Tibial nerve (tissue), 4 donors: ENCODE measurements at regions not wholly inside any gene's neighbourhood (a gene's known extent, or its start where the extent isn't known, plus 50 kb on each side); places are given as distances from the start of the nearest gene placed in this dataset.

Source experiments
- DNase-seq, 2 donors: peaks; one replicate each; pipeline ENCODE4 v3.0.0-alpha.2; 2019; ENCODE audit warnings: low spot score in 2 of 2
- H3K27ac ChIP-seq, 4 donors: fragments of 200-600 bp; sonication (generic) in 3 of 4; one replicate each; pipeline ENCODE4 v1.5.1; 2017 to 2019; ENCODE audit warnings: mild to moderate bottlenecking in 1 of 4
- H3K27me3 ChIP-seq, 2 donors: fragments of 200-600 bp; sonication (generic) in 1 of 2; one replicate each; pipeline versions ENCODE4 v1.5.1 to v1.6.0; 2017 to 2019
- H3K36me3 ChIP-seq, 3 donors: fragments of 200-600 bp; sonication (generic); one replicate each; pipeline ENCODE4 v1.5.1; 2018 to 2019
- H3K4me1 ChIP-seq, 4 donors: fragments of 200-600 bp; sonication (generic) in 3 of 4; one replicate each; pipeline ENCODE4 v1.5.1; 2017 to 2019
- H3K4me3 ChIP-seq, 4 donors: fragments of 200-600 bp; sonication (generic) in 3 of 4; one replicate each; pipeline ENCODE4 v1.5.1; 2017 to 2019; ENCODE audit warnings: mild to moderate bottlenecking in 1 of 4, moderate library complexity in 1 of 4
- H3K9me3 ChIP-seq, 4 donors: fragments of 200-600 bp; sonication (generic) in 3 of 4; one replicate each; pipeline ENCODE4 v1.5.1; 2017 to 2019
- CTCF ChIP-seq, 5 experiments: fragments of 200-600 bp in 3 of 5; fragments of 450-650 bp in 2 of 5; sonication (generic) in 3 of 5; IDR thresholded peaks; one replicate each; pipeline ENCODE4 v1.5.1; 2016 to 2019; ENCODE audit warnings: antibody characterized with exemption in 5 of 5, mild to moderate bottlenecking in 3 of 5, moderate library complexity in 2 of 5
- EP300 ChIP-seq, 2 donors: sonication (generic); formaldehyde crosslinking; IDR thresholded peaks; one replicate each; pipeline ENCODE4 v1.6.1; 2017; ENCODE audit warnings: antibody characterized with exemption in 2 of 2, mild to moderate bottlenecking in 1 of 2
- POLR2A ChIP-seq, 2 donors: fragments of 450-650 bp; IDR thresholded peaks; one replicate each; pipeline ENCODE4 v1.6.1; 2017; ENCODE audit warnings: antibody characterized with exemption in 2 of 2, mild to moderate bottlenecking in 2 of 2, moderate library complexity in 2 of 2
- WGBS, 2 donors: methylation state at CpG; one replicate each; pipeline ENCODE4 v1.1.5; 2018; 5-methylcytosine and 5-hydroxymethylcytosine counted together

GRCh38 chr6:3561725-3562124 is 104.9 kb upstream of the SLC22A23 start:
- no peak for TF ChIP-seq EP300 (IDR thresholded peaks at IDR 0.05)
- DNase-seq: no peak
- peaks cover 0 to 5% (median 0%) of the 10 kb centered on the region in 4 donors for H3K9me3 ChIP-seq
- H3K27me3 ChIP-seq: no peaks in the 10 kb centered on the region
- no peak overlapping the region for H3K4me3 ChIP-seq
- WGBS, 2 donors: 28 to 37% methylated on average over 1 of the region's 1 CpG
- no peak overlapping the region for H3K27ac ChIP-seq
- no peaks in the 10 kb centered on the region for H3K36me3 ChIP-seq
- peaks cover 0 to 5% (median 0%) of the 10 kb centered on the region in 4 donors for H3K4me1 ChIP-seq

- Histone ChIP-seq H3K9me3 (peaks cover 0 to 4% (median 0%) of the 10 kb centered on the region in 4 donors), H3K27me3 (no peaks in the 10 kb centered on the region), H3K4me3 (no peak overlapping the region), H3K36me3 (no peaks in the 10 kb centered on the region), H3K4me1 (peaks cover 0 to 5% (median 0%) of the 10 kb centered on the region in 4 donors), H3K27ac (no peak overlapping the region)
- WGBS, 2 donors: 88 to 100% methylated on average over 1 of the region's 1 CpG
- no peak for TF ChIP-seq CTCF (IDR thresholded peaks at IDR 0.05)
- no peak for TF ChIP-seq POLR2A (IDR thresholded peaks at IDR 0.05)
- TF ChIP-seq EP300 (IDR thresholded peaks at IDR 0.05): no peak
- no peak for DNase-seq
These were observed 103.4 kb upstream of the SLC22A23 start for GRCh38 chr6:3560211-3560610.

DNA sequence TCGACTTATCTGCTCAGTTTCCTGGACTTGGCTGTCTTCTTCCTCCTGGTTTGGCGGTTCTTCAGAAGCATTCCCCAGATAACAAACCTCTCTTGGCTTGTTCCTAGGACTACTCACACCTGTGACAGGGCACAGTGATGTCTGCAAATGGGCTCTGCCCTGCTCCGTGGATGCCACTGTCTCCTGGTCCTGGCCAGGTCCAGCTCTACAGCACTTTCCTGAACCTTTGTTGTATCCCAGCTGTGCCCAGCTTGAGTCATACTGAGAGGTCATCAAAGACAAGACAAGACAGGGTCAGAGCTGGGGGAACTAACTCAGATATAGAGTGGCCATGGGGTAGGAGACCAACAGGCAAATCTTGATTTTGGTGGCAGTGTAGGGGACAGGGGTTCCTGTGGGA is 102.7 kb upstream of the SLC22A23 start:
- WGBS, 2 donors: 86 to 96% methylated on average over 3 of the region's 3 CpGs
- Histone ChIP-seq H3K4me1 (peaks cover 0 to 5% (median 0%) of the 10 kb centered on the region in 4 donors), H3K4me3 (no peak overlapping the region), H3K9me3 (no peaks in the 10 kb centered on the region), H3K36me3 (no peaks in the 10 kb centered on the region), H3K27me3 (no peaks in the 10 kb centered on the region), H3K27ac (no peak overlapping the region)
- DNase-seq: peak in 1 of 2 donors; percentile 1
- TF ChIP-seq POLR2A (IDR thresholded peaks at IDR 0.05) (no peak), EP300 (IDR thresholded peaks at IDR 0.05) (no peak), CTCF (IDR thresholded peaks at IDR 0.05) (no peak)

- 49 to 63% methylated on average over 3 of the region's 3 CpGs for WGBS, 2 donors
These were observed 100.5 kb upstream of the SLC22A23 start for GRCh38 chr6:3557336-3557735.

GRCh38 chr6:3553254-3553653 is 96.4 kb upstream of the SLC22A23 start:
- H3K27me3 ChIP-seq: no peaks in the 10 kb centered on the region
- H3K4me3 ChIP-seq: no peak overlapping the region
- H3K27ac ChIP-seq: no peak overlapping the region
- no peak for DNase-seq
- peaks cover 0 to 38% (median 1%) of the 10 kb centered on the region in 4 donors for H3K9me3 ChIP-seq
- no peak for TF ChIP-seq CTCF (IDR thresholded peaks at IDR 0.05)
- no peak for TF ChIP-seq EP300 (IDR thresholded peaks at IDR 0.05)
- no peaks in the 10 kb centered on the region for H3K4me1 ChIP-seq
- no peaks in the 10 kb centered on the region for H3K36me3 ChIP-seq

More at GRCh38 chr6:3557336-3557735, 100.5 kb upstream of the SLC22A23 start:
- no peak for DNase-seq
- TF ChIP-seq CTCF (IDR thresholded peaks at IDR 0.05) (no peak), POLR2A (IDR thresholded peaks at IDR 0.05) (no peak)
- Histone ChIP-seq H3K9me3 (peaks cover 0 to 16% (median 1%) of the 10 kb centered on the region in 4 donors), H3K27me3 (no peaks in the 10 kb centered on the region), H3K36me3 (no peaks in the 10 kb centered on the region), H3K27ac (no peak overlapping the region), H3K4me1 (peaks cover 0 to 5% (median 0%) of the 10 kb centered on the region in 4 donors), H3K4me3 (no peak overlapping the region)
